D721Med (cell line): ENCODE measurements at regions not wholly inside any gene's neighbourhood (a gene's known extent, or its start where the extent isn't known, plus 50 kb on each side); places are given as distances from the start of the nearest gene placed in this dataset.

ENCODE experiments used
- DNase-seq: peaks from one replicate; pipeline ENCODE4 v3.0.0; 2011; ENCODE audit warnings: low spot score; ENCODE audit not compliant: insufficient read length
- FAIRE-seq: peaks from 2 replicates; lab custom pipeline; 2011; peaks lifted over from hg19 to GRCh38; lab: Jason Lieb, UNC
- CTCF ChIP-seq: IDR thresholded peaks from 2 replicates; pipeline ENCODE4 v1.5.1; 2012; ENCODE audit warnings: mild to moderate bottlenecking, control low read depth; ENCODE audit not compliant: insufficient read depth; ENCODE audit errors: missing control alignments

- TF ChIP-seq CTCF, result no peak
- DNase-seq (no peak), FAIRE-seq (no peak)
Observed at GRCh38 chr1:199302554-199302953, 663.7 kb downstream of the PTPRC start.

- FAIRE-seq (no peak), DNase-seq (no peak)
- no peak for TF ChIP-seq CTCF
Observed at GRCh38 chr1:199303035-199303434, 664.2 kb downstream of the PTPRC start.

GRCh38 chr1:199305053-199305452 is 666.2 kb downstream of the PTPRC start:
- TF ChIP-seq CTCF, result no peak
- DNase-seq (no peak), FAIRE-seq (no peak)

GRCh38 chr1:199307496-199308264 is 668.8 kb downstream of the PTPRC start:
- FAIRE-seq, result peak; percentile 48
- TF ChIP-seq CTCF, result no peak
- no peak for DNase-seq

GRCh38 chr1:199308349-199308846 is 669.6 kb downstream of the PTPRC start:
- FAIRE-seq (peak; percentile 79), DNase-seq (no peak)
- no peak for TF ChIP-seq CTCF

GRCh38 chr1:199310708-199311107 is 671.9 kb downstream of the PTPRC start:
- DNase-seq (no peak), FAIRE-seq (no peak)
- no peak for TF ChIP-seq CTCF
